ENCODE measurements at regions not wholly inside any gene's neighbourhood (a gene's known extent, or its start where the extent isn't known, plus 50 kb on each side); places are given as distances from the start of the nearest gene placed in this dataset.
"Not testable (repeated sequence)": the region's sequence is repeated elsewhere in the genome, so short reads cannot be mapped to it uniquely, and the experiment has no call there.

DNA sequence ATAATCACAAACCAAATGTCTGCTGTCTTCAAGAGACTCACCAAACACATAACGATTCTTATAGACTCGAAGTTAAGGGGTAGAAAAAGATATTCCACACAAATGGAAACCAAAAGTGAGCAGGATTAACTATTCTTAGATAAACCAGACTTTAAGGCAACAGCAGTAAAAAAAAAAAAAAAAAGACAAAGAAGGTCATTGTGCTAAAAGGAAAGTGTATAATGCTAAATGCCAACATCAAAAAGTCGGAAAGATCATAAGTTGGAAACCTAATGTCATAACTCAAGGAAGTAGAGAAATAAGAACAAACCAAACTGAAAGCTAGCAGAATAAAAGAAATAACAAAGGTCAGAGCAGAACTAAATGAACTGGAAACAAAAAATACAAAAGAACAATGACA lies 714.6 kb downstream of the SEMA5A start:
- no peak for DNase-seq (ENCODE audit: insufficient read length)

DNA sequence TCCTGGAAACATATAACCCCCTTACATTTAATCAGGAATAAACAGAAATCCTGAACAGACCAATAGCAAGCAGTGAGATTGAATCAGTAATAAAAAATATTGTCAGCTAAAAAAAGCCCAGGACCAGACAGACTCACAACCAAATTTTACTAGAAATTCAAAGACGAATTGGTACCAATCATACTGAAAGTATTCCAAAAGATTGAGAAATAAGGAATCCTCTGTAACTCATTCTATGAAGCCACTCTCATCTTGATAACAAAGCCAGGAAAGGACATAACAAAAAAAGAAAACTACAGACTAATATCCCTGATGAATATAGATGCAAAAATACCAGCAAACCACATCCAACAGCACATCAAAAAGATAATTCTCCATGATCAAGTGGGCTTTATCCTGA lies 714.0 kb downstream of the SEMA5A start:
- FAIRE-seq (no peak), DNase-seq (ENCODE audit: insufficient read length) (no peak)
- no peak for TF ChIP-seq POLR2AphosphoS5 (IDR thresholded peaks at IDR 0.05; ENCODE audit: low read depth, low read length)
- no peak for TF ChIP-seq POLR2A (IDR thresholded peaks at IDR 0.05; ENCODE audit: low read depth, low read length)
- TF ChIP-seq TAF1 (IDR thresholded peaks at IDR 0.05; ENCODE audit: borderline replicate concordance, low read depth, low read length) = no peak

More for the DNA sequence above, 714.6 kb downstream of the SEMA5A start:
- TF ChIP-seq POLR2A (IDR thresholded peaks at IDR 0.05; ENCODE audit: low read depth, low read length) (no peak), TAF1 (IDR thresholded peaks at IDR 0.05; ENCODE audit: borderline replicate concordance, low read depth, low read length) (no peak), POLR2AphosphoS5 (IDR thresholded peaks at IDR 0.05; ENCODE audit: low read depth, low read length) (no peak)
- no peak for FAIRE-seq

GRCh38 chr5:8839361-8840055 lies 706.4 kb downstream of the SEMA5A start:
- TF ChIP-seq POLR2AphosphoS5 (IDR thresholded peaks at IDR 0.05; ENCODE audit: low read depth, low read length) (no peak), POLR2A (IDR thresholded peaks at IDR 0.05; ENCODE audit: low read depth, low read length) (no peak), TAF1 (IDR thresholded peaks at IDR 0.05; ENCODE audit: borderline replicate concordance, low read depth, low read length) (no peak)
- FAIRE-seq (no peak), DNase-seq (ENCODE audit: insufficient read length) (no peak)

- FAIRE-seq (no peak), DNase-seq (ENCODE audit: insufficient read length) (no peak)
- no peak for TF ChIP-seq POLR2AphosphoS5 (IDR thresholded peaks at IDR 0.05; ENCODE audit: low read depth, low read length)
- no peak for TF ChIP-seq POLR2A (IDR thresholded peaks at IDR 0.05; ENCODE audit: low read depth, low read length)
- no peak for TF ChIP-seq TAF1 (IDR thresholded peaks at IDR 0.05; ENCODE audit: borderline replicate concordance, low read depth, low read length)
Measured at GRCh38 chr5:8840237-8840636, 705.6 kb downstream of the SEMA5A start.

DNA sequence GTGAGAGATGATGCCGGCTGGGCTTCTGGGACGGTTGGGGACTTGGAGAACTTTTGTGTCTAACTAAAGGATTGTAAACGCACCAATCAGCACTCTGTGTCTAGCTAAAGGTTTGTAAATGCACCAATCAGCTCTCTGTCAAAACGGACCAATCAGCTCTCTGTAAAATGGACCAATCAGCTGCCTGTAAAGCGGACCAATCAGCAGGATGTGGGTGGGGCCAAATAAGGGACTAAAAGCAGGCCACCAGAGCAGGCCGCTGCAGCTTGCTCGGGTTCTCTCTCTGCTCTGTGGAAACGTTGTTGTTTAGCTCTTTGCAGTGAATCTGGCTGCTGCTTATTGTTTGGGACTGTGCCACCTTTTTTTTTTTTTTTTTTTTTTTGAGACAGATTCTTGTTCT lies 705.1 kb downstream of the SEMA5A start:
- FAIRE-seq; DNase-seq (ENCODE audit: insufficient read length): not testable (repeated sequence)

GRCh38 chr5:8842971-8843551 lies 702.8 kb downstream of the SEMA5A start:
- FAIRE-seq = peak; percentile 9
- no peak for TF ChIP-seq TAF1 (IDR thresholded peaks at IDR 0.05; ENCODE audit: borderline replicate concordance, low read depth, low read length)
- TF ChIP-seq POLR2A (IDR thresholded peaks at IDR 0.05; ENCODE audit: low read depth, low read length) = no peak
- no peak for TF ChIP-seq POLR2AphosphoS5 (IDR thresholded peaks at IDR 0.05; ENCODE audit: low read depth, low read length)
- no peak for DNase-seq (ENCODE audit: insufficient read length)

GRCh38 chr5:8843771-8844170 lies 702.1 kb downstream of the SEMA5A start:
- FAIRE-seq (peak; percentile 86), DNase-seq (ENCODE audit: insufficient read length) (no peak)
- TF ChIP-seq POLR2A (IDR thresholded peaks at IDR 0.05; ENCODE audit: low read depth, low read length) (no peak), POLR2AphosphoS5 (IDR thresholded peaks at IDR 0.05; ENCODE audit: low read depth, low read length) (no peak), TAF1 (IDR thresholded peaks at IDR 0.05; ENCODE audit: borderline replicate concordance, low read depth, low read length) (no peak)

- FAIRE-seq = no peak
- TF ChIP-seq POLR2A (IDR thresholded peaks at IDR 0.05; ENCODE audit: low read depth, low read length) (no peak), POLR2AphosphoS5 (IDR thresholded peaks at IDR 0.05; ENCODE audit: low read depth, low read length) (no peak), TAF1 (IDR thresholded peaks at IDR 0.05; ENCODE audit: borderline replicate concordance, low read depth, low read length) (no peak)
Measured at GRCh38 chr5:8844206-8844605, 701.7 kb downstream of the SEMA5A start.

GRCh38 chr5:8844847-8845246 lies 701.0 kb downstream of the SEMA5A start:
- DNase-seq (ENCODE audit: insufficient read length) (no peak), FAIRE-seq (no peak)
- TF ChIP-seq TAF1 (IDR thresholded peaks at IDR 0.05; ENCODE audit: borderline replicate concordance, low read depth, low read length) (no peak), POLR2AphosphoS5 (IDR thresholded peaks at IDR 0.05; ENCODE audit: low read depth, low read length) (no peak), POLR2A (IDR thresholded peaks at IDR 0.05; ENCODE audit: low read depth, low read length) (no peak)

More at GRCh38 chr5:8844206-8844605, 701.7 kb downstream of the SEMA5A start:
- no peak for DNase-seq (ENCODE audit: insufficient read length)

- no peak for DNase-seq (ENCODE audit: insufficient read length)
- no peak for FAIRE-seq
- TF ChIP-seq TAF1 (IDR thresholded peaks at IDR 0.05; ENCODE audit: borderline replicate concordance, low read depth, low read length) (no peak), POLR2AphosphoS5 (IDR thresholded peaks at IDR 0.05; ENCODE audit: low read depth, low read length) (no peak), POLR2A (IDR thresholded peaks at IDR 0.05; ENCODE audit: low read depth, low read length) (no peak)
Measured at GRCh38 chr5:8845296-8845695, 700.6 kb downstream of the SEMA5A start.

GRCh38 chr5:8848366-8848765 lies 697.5 kb downstream of the SEMA5A start:
- no peak for TF ChIP-seq POLR2AphosphoS5 (IDR thresholded peaks at IDR 0.05; ENCODE audit: low read depth, low read length)
- no peak for TF ChIP-seq TAF1 (IDR thresholded peaks at IDR 0.05; ENCODE audit: borderline replicate concordance, low read depth, low read length)
- TF ChIP-seq POLR2A (IDR thresholded peaks at IDR 0.05; ENCODE audit: low read depth, low read length) = no peak
- FAIRE-seq (no peak), DNase-seq (ENCODE audit: insufficient read length) (no peak)

DNA sequence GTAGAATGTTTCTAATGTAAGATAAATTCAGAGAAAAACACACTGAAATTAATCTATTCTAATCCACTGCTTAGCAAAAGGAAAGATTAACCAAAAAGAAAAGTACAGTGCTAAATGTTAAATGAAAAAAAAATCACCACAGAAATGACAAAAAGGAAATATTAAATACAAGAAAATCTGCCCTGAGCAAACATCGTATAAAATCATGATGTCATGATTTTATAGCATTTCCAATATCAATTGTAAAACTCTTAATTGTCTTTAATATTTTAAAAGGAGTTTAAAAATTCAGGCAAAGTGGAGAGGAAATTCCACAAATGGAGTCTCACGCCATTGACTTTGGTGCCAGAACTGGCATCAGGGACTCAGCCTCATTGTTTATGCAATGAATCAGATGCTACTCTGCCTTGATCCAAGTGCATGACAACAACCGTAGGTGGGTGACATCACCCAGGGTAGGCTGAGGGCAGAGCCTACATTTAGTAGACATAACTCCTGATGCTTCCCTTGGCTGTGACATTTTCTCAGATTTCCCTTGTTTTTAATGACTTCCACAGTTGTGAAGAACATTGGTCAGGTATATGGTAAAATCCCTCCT lies 696.8 kb downstream of the SEMA5A start:
- TF ChIP-seq POLR2A (IDR thresholded peaks at IDR 0.05; ENCODE audit: low read depth, low read length) (no peak), POLR2AphosphoS5 (IDR thresholded peaks at IDR 0.05; ENCODE audit: low read depth, low read length) (no peak), TAF1 (IDR thresholded peaks at IDR 0.05; ENCODE audit: borderline replicate concordance, low read depth, low read length) (no peak)
- FAIRE-seq (peak; percentile 50), DNase-seq (ENCODE audit: insufficient read length) (no peak)
